Mammary epithelial cell (primary cell): ENCODE measurements at regions not wholly inside any gene's neighbourhood (a gene's known extent, or its start where the extent isn't known, plus 50 kb on each side); places are given as distances from the start of the nearest gene placed in this dataset.

Source experiments
- EZH2 ChIP-seq: IDR thresholded peaks from 2 replicates; pipeline ENCODE4 v1.6.1; 2012; ENCODE audit warnings: low read length, inconsistent platforms, borderline replicate concordance
- TF ChIP-seq, protein P1 (sequence below), 2 donors: IDR thresholded peaks in 1 of 2; conservative IDR thresholded peaks in 1 of 2; 2 replicates each; pipeline ENCODE4 v1.5.1; 2011 to 2012; ENCODE audit warnings: inconsistent platforms in 2 of 2, low read length in 2 of 2, mild to moderate bottlenecking in 2 of 2, control low read depth in 1 of 2, low read depth in 1 of 2; ENCODE audit not compliant: insufficient read depth in 1 of 2; ENCODE audit errors: extremely low read depth in 1 of 2

- TF ChIP-seq, protein P1, sequence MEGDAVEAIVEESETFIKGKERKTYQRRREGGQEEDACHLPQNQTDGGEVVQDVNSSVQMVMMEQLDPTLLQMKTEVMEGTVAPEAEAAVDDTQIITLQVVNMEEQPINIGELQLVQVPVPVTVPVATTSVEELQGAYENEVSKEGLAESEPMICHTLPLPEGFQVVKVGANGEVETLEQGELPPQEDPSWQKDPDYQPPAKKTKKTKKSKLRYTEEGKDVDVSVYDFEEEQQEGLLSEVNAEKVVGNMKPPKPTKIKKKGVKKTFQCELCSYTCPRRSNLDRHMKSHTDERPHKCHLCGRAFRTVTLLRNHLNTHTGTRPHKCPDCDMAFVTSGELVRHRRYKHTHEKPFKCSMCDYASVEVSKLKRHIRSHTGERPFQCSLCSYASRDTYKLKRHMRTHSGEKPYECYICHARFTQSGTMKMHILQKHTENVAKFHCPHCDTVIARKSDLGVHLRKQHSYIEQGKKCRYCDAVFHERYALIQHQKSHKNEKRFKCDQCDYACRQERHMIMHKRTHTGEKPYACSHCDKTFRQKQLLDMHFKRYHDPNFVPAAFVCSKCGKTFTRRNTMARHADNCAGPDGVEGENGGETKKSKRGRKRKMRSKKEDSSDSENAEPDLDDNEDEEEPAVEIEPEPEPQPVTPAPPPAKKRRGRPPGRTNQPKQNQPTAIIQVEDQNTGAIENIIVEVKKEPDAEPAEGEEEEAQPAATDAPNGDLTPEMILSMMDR (conservative IDR thresholded peaks at IDR 0.05 in 1 of 2, IDR thresholded peaks at IDR 0.05 in 1 of 2; ENCODE audit: extremely low read depth in 1 of 2, insufficient read depth in 1 of 2, low read depth in 1 of 2, low read length in 2 of 2) = no peak
- TF ChIP-seq EZH2 = no peak
Observed at GRCh38 chr2:212814941-212815340, 276.3 kb upstream of the ERBB4 start.
